ENCODE measurements at regions not wholly inside any gene's neighbourhood (a gene's known extent, or its start where the extent isn't known, plus 50 kb on each side); places are given as distances from the start of the nearest gene placed in this dataset.
A peak's percentile ranks its signal among the peaks of the same experiment; 100 is the strongest.

DNA sequence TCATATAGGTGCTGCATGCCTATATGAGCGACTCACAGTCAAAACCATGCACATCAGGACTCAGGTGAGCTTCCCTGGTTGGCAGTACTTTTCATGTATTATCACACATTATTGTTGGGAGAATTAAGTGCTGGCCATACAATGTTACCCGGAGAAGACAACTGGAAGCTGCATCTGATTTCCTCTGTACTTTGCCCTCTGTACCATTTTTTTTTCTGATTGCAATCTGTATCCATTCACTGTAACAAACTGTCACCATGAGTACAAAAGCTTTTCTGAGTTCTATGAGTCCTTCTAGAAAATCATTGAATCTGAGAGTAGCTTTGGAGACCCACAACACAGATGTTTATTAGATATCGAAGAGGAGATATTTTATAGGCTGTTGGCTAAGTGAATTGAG lies 651.0 kb downstream of the NR2F1-AS1 start:
- no peaks in the 10 kb centered on the region for H3K36me3 Mint-ChIP-seq
- no peak for TF ChIP-seq NFYB (CRISPR knock-in tag; conservative IDR thresholded peaks at IDR 0.05; ENCODE audit: low read depth)
- H3K27me3 Mint-ChIP-seq (ENCODE audit: low read depth), result no peaks in the 10 kb centered on the region
- DNase-seq (ENCODE audit: low spot score), result no peak
- no peak overlapping the region for H3K4me3 Mint-ChIP-seq
- ATAC-seq, result no peak
- ChIA-PET POLR2A (no interaction called here), CTCF (interaction anchor here (2.4 kb wide), 1 partner anchor 21 kb away, joined by 8 read pairs; no protein-coding TSS in a partner anchor)
- H3K27ac Mint-ChIP-seq, result no peak overlapping the region
- peaks cover 15% of the 10 kb centered on the region for H3K4me1 Mint-ChIP-seq
- H3K9me3 Mint-ChIP-seq, result no peaks in the 10 kb centered on the region

DNA sequence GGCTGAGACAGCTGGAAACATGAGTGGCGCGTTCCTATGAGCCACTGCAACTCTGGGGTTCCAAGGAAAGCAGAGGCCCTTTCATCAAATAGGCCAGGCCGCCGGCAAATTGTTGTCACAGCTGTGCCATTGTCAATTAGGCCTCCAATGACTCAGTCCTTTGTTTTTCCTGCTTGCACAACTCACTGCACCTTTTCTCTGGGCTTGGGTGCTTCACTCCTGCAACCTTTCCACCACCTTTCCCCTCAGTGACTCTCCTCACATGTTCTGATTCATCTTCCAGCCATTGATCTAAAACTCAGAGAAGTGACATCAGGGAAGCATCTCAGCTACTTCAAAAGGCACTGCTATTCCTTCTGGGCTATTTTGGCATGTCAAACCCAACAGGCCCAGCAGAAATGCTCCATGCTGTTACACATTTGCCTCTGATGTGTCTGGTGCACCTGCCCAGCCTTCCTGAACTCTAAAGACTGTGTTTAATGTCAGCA lies 653.7 kb downstream of the NR2F1-AS1 start:
- no peak for DNase-seq (ENCODE audit: low spot score)
- Mint-ChIP-seq H3K36me3 (no peaks in the 10 kb centered on the region), H3K9me3 (no peaks in the 10 kb centered on the region), H3K4me3 (no peak overlapping the region), H3K4me1 (peaks cover 31% of the 10 kb centered on the region), H3K27me3 (ENCODE audit: low read depth) (no peaks in the 10 kb centered on the region), H3K27ac (0 out of 2 replicates have a peak overlapping the region, but pooled peaks have one; percentile 1)
- TF ChIP-seq GABPB1 (CRISPR knock-in tag; IDR thresholded peaks at IDR 0.05) (peak; percentile 81), ZNF263 (CRISPR knock-in tag; IDR thresholded peaks at IDR 0.05; ENCODE audit: low read depth) (no peak)
- ChIA-PET POLR2A (no interaction called here), CTCF (no interaction called here)
- no peak for ATAC-seq

DNA sequence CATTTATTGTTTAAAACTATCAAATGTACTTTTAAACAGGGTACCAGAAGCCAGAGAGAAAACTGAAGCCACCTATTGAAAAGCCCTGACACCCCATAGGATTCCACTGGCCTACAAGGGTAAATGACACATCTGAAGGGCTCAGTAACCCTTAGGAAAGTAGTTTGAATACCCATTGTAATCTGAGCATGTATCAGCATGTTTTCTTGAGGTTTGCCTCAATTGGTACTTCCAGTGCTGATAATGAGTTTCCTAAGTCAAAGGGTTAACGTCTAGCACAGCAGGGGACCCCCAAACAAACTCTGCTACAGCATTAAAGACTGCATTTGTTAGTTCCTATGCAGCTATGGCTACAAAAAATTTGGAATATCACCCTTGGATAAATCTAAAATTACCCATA lies 657.1 kb downstream of the NR2F1-AS1 start:
- ATAC-seq (peak; percentile 79), DNase-seq (ENCODE audit: low spot score) (no peak)
- TF ChIP-seq, protein P1, sequence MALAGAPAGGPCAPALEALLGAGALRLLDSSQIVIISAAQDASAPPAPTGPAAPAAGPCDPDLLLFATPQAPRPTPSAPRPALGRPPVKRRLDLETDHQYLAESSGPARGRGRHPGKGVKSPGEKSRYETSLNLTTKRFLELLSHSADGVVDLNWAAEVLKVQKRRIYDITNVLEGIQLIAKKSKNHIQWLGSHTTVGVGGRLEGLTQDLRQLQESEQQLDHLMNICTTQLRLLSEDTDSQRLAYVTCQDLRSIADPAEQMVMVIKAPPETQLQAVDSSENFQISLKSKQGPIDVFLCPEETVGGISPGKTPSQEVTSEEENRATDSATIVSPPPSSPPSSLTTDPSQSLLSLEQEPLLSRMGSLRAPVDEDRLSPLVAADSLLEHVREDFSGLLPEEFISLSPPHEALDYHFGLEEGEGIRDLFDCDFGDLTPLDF (CRISPR knock-in tag; IDR thresholded peaks at IDR 0.05), result no peak
- TF ChIP-seq, protein P2, sequence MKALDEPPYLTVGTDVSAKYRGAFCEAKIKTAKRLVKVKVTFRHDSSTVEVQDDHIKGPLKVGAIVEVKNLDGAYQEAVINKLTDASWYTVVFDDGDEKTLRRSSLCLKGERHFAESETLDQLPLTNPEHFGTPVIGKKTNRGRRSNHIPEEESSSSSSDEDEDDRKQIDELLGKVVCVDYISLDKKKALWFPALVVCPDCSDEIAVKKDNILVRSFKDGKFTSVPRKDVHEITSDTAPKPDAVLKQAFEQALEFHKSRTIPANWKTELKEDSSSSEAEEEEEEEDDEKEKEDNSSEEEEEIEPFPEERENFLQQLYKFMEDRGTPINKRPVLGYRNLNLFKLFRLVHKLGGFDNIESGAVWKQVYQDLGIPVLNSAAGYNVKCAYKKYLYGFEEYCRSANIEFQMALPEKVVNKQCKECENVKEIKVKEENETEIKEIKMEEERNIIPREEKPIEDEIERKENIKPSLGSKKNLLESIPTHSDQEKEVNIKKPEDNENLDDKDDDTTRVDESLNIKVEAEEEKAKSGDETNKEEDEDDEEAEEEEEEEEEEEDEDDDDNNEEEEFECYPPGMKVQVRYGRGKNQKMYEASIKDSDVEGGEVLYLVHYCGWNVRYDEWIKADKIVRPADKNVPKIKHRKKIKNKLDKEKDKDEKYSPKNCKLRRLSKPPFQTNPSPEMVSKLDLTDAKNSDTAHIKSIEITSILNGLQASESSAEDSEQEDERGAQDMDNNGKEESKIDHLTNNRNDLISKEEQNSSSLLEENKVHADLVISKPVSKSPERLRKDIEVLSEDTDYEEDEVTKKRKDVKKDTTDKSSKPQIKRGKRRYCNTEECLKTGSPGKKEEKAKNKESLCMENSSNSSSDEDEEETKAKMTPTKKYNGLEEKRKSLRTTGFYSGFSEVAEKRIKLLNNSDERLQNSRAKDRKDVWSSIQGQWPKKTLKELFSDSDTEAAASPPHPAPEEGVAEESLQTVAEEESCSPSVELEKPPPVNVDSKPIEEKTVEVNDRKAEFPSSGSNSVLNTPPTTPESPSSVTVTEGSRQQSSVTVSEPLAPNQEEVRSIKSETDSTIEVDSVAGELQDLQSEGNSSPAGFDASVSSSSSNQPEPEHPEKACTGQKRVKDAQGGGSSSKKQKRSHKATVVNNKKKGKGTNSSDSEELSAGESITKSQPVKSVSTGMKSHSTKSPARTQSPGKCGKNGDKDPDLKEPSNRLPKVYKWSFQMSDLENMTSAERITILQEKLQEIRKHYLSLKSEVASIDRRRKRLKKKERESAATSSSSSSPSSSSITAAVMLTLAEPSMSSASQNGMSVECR (CRISPR knock-in tag; IDR thresholded peaks at IDR 0.05; ENCODE audit: borderline replicate concordance), result no peak
- TF ChIP-seq SP1 (CRISPR knock-in tag; conservative IDR thresholded peaks at IDR 0.05), result no peak
- Mint-ChIP-seq H3K36me3 (no peaks in the 10 kb centered on the region), H3K4me1 (peaks cover 37% of the 10 kb centered on the region), H3K9me3 (no peaks in the 10 kb centered on the region), H3K4me3 (no peak overlapping the region), H3K27ac (no peak overlapping the region), H3K27me3 (ENCODE audit: low read depth) (no peaks in the 10 kb centered on the region)
- CTCF ChIA-PET, result interaction anchor here (2.0 kb wide), 1 partner anchor 14 kb away, joined by 15 read pairs; no protein-coding TSS in a partner anchor
- POLR2A ChIA-PET, result no interaction called here

DNA sequence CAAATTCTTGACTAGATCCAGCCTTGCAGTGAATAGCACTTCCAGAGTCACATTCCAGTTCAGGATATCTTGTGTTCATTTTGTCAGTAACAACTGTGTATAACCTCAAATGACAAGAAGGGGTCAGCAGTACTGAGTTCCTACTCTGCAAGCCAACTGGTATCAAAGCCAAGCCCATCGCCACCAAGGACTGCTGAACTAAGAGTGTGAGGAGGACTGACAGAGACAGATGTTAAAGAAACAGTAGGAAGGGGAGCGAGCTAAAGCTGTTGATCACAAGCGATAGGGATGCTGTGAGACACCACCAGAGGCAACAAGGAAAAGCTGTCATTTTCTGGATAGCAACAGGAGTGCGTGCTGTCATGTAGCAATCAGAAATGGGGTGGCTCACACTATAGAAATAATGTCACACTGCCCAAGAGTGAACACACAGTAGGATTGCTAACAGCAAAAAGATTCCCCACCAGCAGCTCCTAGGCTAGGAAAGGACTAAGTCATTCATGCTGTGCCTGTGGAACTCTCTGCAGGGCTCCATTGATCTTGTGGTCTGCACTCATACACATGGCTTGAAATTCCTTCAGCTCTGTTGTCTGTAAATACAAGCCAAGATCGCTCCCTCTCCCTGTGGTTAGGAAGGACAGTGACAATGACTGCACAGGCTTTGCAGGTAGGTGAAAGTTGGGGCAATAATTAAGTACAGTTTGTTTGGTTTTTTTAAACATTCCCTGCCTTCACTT lies 658.6 kb downstream of the NR2F1-AS1 start:
- POLR2A ChIA-PET, result interaction anchor here (0.6 kb wide), 1 partner anchor 817 kb away, joined by 3 read pairs; no protein-coding TSS in a partner anchor
- no peak overlapping the region for H3K27ac Mint-ChIP-seq
- no peaks in the 10 kb centered on the region for H3K9me3 Mint-ChIP-seq
- no peak for DNase-seq (ENCODE audit: low spot score)
- no peaks in the 10 kb centered on the region for H3K27me3 Mint-ChIP-seq (ENCODE audit: low read depth)
- no peaks in the 10 kb centered on the region for H3K36me3 Mint-ChIP-seq
- TF ChIP-seq, protein P3, sequence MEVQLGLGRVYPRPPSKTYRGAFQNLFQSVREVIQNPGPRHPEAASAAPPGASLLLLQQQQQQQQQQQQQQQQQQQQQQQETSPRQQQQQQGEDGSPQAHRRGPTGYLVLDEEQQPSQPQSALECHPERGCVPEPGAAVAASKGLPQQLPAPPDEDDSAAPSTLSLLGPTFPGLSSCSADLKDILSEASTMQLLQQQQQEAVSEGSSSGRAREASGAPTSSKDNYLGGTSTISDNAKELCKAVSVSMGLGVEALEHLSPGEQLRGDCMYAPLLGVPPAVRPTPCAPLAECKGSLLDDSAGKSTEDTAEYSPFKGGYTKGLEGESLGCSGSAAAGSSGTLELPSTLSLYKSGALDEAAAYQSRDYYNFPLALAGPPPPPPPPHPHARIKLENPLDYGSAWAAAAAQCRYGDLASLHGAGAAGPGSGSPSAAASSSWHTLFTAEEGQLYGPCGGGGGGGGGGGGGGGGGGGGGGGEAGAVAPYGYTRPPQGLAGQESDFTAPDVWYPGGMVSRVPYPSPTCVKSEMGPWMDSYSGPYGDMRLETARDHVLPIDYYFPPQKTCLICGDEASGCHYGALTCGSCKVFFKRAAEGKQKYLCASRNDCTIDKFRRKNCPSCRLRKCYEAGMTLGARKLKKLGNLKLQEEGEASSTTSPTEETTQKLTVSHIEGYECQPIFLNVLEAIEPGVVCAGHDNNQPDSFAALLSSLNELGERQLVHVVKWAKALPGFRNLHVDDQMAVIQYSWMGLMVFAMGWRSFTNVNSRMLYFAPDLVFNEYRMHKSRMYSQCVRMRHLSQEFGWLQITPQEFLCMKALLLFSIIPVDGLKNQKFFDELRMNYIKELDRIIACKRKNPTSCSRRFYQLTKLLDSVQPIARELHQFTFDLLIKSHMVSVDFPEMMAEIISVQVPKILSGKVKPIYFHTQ (CRISPR knock-in tag; IDR thresholded peaks at IDR 0.05), result no peak
- no peak for TF ChIP-seq ZNF138 (CRISPR knock-in tag; conservative IDR thresholded peaks at IDR 0.05)
- H3K4me1 Mint-ChIP-seq, result peaks cover 34% of the 10 kb centered on the region
- peak; percentile 82 for ATAC-seq
- CTCF ChIA-PET, result interaction anchor here (1.3 to 2.0 kb wide), 2 partner anchors 13 to 83 kb away, joined by 5 to 15 read pairs; no protein-coding TSS in a partner anchor
- H3K4me3 Mint-ChIP-seq, result no peak overlapping the region
